ENCODE measurements at regions not wholly inside any gene's neighbourhood (a gene's known extent, or its start where the extent isn't known, plus 50 kb on each side); places are given as distances from the start of the nearest gene placed in this dataset.
A peak's percentile ranks its signal among the peaks of the same experiment; 100 is the strongest.
"Not testable (repeated sequence)": the region's sequence is repeated elsewhere in the genome, so short reads cannot be mapped to it uniquely, and the experiment has no call there.

GRCh38 chr2:146969703-146970102, 875.1 kb upstream of the ACVR2A start:
- DNase-seq (ENCODE audit: low spot score), result not testable (repeated sequence)

- DNase-seq (ENCODE audit: low spot score), result no peak
Measured at GRCh38 chr2:146964494-146964893, 880.3 kb upstream of the ACVR2A start.

- no peak for DNase-seq (ENCODE audit: low spot score)
Measured at GRCh38 chr2:146954544-146954943, 890.3 kb upstream of the ACVR2A start.

- DNase-seq (ENCODE audit: low spot score), result no peak
Measured at GRCh38 chr2:146952696-146953095, 892.1 kb upstream of the ACVR2A start.

- DNase-seq (ENCODE audit: low spot score), result no peak
Measured at GRCh38 chr2:146950911-146951310, 893.9 kb upstream of the ACVR2A start.

GRCh38 chr2:146950361-146950760, 894.5 kb upstream of the ACVR2A start:
- DNase-seq (ENCODE audit: low spot score), result no peak

GRCh38 chr2:146949400-146949799, 895.4 kb upstream of the ACVR2A start:
- no peak for DNase-seq (ENCODE audit: low spot score)

GRCh38 chr2:146944601-146945000, 900.2 kb upstream of the ACVR2A start:
- no peak for DNase-seq (ENCODE audit: low spot score)

GRCh38 chr2:146939991-146940685, 904.7 kb upstream of the ACVR2A start:
- DNase-seq (ENCODE audit: low spot score), result no peak

- no peak for DNase-seq (ENCODE audit: low spot score)
Measured at GRCh38 chr2:146934921-146935320, 909.9 kb upstream of the ACVR2A start.

- no peak for DNase-seq (ENCODE audit: low spot score)
Measured at GRCh38 chr2:146931109-146931508, 913.7 kb upstream of the ACVR2A start.

GRCh38 chr2:146927080-146927711, 917.6 kb upstream of the ACVR2A start:
- DNase-seq (ENCODE audit: low spot score), result peak; percentile 22

- DNase-seq (ENCODE audit: low spot score), result no peak
Measured at GRCh38 chr2:146918280-146918679, 926.5 kb upstream of the ACVR2A start.

- no peak for DNase-seq (ENCODE audit: low spot score)
Measured at GRCh38 chr2:146917431-146918042, 927.3 kb upstream of the ACVR2A start.

GRCh38 chr2:146916914-146917313, 927.9 kb upstream of the ACVR2A start:
- no peak for DNase-seq (ENCODE audit: low spot score)

- DNase-seq (ENCODE audit: low spot score), result no peak
Measured at GRCh38 chr2:146913476-146913875, 931.4 kb upstream of the ACVR2A start.

- DNase-seq (ENCODE audit: low spot score), result no peak
Measured at GRCh38 chr2:146912536-146912935, 932.3 kb upstream of the ACVR2A start.

GRCh38 chr2:146908776-146909175, 936.1 kb upstream of the ACVR2A start:
- no peak for DNase-seq (ENCODE audit: low spot score)

- no peak for DNase-seq (ENCODE audit: low spot score)
Measured at GRCh38 chr2:146898083-146898482, 946.7 kb upstream of the ACVR2A start.

GRCh38 chr2:146894514-146894913, 950.3 kb upstream of the ACVR2A start:
- DNase-seq (ENCODE audit: low spot score), result no peak

GRCh38 chr2:146893500-146894041, 951.3 kb upstream of the ACVR2A start:
- DNase-seq (ENCODE audit: low spot score), result no peak

- no peak for DNase-seq (ENCODE audit: low spot score)
Measured at GRCh38 chr2:146890491-146890890, 954.3 kb upstream of the ACVR2A start.

- no peak for DNase-seq (ENCODE audit: low spot score)
Measured at GRCh38 chr2:146879882-146880281, 964.9 kb upstream of the ACVR2A start.

Data from kidney capillary endothelial cell (primary cell).